NCI-H2227 (cell line): ENCODE measurements at regions not wholly inside any gene's neighbourhood (a gene's known extent, or its start where the extent isn't known, plus 50 kb on each side); places are given as distances from the start of the nearest gene placed in this dataset.
"Not testable (repeated sequence)": the region's sequence is repeated elsewhere in the genome, so short reads cannot be mapped to it uniquely, and the experiment has no call there.

Source experiments
- DNase-seq: peaks from one replicate; lab custom pipeline; 2025; ENCODE audit not compliant: unreplicated experiment; lab: John Stamatoyannopoulos, UW

DNA sequence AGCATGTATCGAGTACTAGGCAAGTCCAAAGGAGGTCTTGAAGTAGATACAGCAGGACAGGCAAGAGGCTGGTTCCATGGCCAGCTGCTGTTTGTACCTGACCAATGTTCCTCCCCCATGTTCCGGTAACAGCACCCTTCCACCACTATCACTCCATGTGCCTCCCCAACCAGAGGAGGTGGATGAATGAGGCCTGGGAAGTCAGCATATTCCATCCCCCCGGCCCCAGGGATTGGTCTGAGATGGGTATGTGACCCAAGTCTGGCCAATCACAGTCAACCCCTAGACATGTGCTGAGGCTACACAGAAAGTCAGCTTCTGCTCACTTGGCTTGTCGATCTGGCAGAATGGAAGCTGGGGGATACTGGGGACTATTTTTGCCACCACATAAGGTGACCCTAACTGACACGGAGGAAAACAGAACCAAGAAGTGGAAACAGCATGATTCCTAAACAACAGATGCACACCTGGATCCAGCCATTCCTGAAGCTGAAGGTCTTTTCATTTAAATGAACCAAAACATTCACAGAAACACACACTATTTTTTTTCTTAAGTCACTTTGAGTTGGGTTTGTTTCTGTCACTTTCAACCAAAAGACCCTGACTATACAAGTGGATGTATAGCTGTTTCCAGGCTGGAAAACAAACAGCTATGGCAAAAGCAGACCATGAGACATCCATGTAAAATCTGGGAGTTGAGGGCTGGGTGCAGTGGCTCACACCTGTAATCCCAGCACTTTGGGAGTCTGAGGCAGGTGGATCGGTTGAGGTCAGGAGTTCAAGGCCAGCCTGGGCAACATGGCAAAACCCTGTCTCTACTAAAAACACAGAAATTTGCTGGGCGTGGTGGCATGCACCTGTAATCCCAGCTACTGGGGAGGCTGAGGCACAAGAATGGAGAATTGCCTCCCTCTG is 70.4 kb upstream of the PTPN1 start:
- no peak for DNase-seq

DNA sequence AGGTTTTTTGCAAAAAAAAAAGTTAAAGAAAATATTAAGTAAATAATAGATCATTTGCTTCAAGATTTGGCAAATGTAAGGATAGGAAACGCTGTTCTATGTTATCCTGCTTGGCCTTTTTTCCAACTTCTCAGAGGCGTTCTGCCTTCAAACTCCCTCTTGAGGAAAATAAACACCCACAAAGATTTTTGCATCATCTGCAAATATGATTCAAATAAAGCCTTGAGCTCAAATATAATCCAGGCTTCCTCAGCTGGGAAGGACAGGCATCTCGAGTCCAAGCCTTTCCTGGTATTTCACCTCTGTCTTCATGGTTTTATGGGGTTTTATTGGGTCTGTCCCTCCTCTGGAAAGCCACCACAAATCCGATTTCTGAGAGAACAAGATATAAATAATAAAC is 67.7 kb upstream of the PTPN1 start:
- no peak for DNase-seq

DNA sequence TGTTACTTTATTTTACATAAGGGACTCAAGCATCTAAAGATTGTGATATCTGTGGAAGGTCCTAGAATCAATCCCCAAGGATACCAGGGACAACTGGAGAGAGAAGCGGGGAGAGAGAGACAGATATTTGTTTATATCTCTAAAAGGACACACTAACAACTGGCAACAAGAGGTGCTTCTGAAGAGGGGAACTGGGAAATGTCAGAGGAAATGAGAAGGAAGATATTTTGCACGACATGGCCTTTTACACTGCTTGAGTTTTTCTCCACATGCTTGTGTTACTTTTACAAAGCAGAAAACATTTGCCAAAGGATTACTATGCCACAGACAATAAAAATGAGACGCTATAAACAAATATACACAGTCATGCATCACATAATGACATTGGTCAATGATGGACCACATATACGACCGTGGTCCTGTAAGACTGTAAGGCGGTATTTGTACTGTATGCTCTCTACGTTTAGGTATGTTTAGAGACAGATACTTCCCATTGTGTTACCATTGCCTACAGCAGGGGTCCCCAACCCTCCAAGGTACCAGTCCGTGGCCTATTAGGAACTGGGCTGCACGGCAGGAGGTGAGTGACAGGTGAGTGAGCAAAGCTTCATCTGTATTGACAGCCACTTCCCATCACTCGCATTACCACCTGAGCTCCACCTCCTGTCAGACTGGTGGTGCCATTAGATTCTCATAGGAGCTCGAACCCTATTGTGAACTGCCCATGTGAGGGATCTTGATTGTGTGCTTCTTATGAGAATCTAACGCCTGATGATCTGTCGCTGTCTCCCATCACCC is 64.6 kb upstream of the PTPN1 start:
- no peak for DNase-seq

DNA sequence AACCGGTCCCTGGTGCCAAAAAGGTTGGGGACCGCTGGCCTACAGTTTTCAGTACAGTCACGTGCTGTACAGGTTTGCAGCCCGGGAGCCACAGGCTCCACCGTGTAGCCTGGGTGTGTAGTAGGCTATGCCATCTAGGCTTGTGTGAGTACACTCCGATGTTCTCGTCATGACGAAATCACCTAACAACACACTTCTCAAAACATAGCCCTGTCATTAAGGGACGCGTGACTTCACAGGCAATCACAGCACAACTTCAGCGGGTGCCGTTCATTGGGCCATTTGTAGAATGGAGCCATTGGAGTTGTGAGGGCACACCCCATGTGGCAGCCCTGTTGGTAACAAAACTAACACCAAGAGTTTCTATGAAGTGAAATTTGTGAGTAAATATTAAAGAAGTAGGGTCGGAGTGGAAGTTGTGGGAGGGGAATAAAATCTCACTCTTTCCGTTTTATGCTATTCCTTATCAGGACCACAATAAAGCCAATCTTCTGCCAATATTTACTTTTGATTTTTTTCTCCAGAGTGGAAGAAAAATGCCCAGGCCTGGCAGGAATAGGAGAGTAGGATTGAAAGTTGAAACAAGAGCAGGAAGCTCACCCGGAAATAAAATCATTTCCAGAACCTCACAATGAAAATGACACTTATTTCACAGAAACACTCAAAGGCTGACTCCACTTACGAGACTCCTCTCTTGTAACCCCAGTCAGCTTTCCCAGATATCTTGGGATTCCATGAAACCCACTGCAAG is 63.7 kb upstream of the PTPN1 start:
- DNase-seq = no peak

DNA sequence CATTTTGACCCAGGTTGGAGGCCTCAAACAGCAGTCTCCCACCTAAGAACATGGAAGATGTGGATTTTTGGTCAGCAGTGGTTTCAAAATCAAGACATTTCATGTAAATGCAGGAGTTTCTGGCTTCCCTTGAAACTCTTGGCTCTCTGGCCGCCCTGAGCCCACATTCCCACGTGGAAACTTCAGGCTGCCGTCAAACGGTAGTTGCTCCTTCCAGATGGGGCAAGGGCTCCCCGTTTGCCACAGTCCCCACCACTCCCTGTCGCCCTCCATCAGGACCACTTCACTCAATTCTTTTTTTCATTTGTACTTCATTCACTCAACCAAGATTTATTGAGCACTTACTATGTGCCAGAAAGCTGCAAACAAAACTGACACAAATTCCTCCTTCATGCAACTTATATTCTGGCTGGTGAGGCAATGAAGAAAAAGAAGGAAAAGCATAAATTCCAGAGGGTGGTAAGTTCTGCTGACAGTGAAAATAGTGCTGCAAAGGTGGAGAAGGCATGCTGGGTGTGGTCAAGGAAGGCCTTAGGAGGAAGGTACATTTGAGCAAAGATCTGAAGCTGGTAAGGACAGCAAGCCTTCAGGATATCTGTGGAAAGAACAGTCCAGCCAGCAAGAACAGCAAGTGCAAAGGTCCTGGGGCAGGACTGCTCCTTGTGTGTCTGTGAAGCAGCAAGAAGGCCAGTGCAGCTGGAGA is 62.9 kb upstream of the PTPN1 start:
- DNase-seq = no peak

DNA sequence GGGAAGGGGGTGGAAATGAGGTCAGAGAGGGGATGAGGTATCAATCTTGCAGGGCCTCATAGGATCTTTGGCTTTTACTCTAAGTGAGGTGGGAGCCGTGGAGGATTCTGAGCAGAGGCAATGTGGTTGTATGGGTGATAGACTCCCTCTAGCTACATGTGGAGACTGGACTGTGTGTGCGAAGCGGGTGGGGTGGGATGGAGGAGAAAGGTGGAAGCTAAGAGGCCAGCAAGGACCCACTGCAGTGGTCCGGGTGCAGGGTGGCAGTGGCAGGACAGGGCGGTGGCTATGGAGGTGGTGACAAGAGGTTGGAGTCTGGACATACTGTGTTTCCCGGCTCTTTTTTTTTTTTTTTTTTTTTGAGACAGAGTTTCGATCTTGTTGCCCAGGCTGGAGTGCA is 62.4 kb upstream of the PTPN1 start:
- no peak for DNase-seq

DNA sequence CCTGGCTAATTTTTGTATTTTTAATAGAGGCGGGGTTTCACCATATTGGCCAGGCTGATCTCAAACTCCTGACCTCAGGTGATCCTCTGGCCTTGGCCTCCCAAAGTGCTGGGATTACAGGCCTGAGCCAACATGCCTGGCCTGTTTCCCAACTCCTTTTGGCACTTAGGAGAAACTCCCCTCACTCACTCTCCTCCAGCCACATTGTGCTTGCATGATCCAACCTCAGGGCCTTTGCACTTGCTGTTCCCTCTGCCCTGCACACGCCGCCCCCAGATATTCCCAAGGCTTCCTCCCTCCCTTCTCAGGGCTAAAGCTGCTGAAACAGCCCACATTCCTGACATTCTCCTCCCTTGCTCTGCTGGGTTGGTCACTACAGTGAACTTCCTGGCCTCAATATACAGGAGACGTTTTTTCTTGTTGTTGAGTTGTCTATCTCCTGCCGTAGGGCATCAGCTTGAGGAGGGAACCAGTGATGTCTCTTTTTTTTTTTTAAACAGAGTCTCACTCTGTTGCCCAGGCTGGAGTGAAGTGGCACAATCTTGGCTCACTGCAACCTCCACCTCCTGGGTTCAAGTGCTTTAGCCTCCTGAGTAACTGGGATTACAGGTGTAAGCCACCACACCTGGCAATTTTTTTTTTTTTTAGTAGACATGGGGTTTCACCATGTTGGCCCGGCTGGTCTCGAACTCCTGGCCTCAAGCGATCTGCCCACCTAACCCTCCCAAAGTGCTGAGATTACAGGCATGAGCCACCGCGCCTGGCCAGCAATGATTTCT is 61.4 kb upstream of the PTPN1 start:
- not testable (repeated sequence) for DNase-seq

DNA sequence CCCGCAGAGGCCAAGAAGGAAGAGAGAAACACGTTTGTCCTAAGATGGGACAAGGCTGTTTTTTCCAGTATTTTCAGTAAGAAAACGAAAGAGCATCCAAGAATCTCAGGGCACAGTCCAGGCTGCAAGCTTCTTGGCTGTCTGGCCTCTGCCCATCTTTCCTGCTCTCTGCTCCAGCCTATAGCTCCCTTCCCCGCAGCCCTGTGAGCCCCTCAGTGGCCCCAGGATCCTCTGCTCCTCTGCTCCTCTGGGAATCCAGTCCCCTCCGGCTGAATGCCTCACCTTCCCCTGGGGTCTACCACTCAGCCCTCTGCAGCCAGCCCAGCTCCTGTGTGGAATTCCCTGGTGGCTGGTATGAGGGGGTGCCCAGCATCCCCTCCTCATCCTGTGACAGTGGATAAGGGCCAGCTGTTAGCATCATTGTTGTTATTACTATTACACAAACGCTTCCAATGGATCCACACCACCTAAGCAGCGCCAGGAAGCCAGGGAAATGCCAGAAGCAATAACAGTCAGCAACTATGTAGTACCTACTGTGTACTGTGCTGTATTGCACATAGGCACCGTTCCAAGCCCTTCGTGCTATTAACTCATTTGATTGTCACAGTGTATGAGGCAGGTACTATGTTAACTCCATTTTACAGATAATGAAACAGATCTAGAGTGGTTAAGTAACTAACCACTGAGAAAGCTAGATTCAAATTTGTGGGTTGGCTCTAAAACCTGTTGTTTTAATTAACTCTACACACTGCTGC is 60.3 kb upstream of the PTPN1 start:
- DNase-seq = no peak

DNA sequence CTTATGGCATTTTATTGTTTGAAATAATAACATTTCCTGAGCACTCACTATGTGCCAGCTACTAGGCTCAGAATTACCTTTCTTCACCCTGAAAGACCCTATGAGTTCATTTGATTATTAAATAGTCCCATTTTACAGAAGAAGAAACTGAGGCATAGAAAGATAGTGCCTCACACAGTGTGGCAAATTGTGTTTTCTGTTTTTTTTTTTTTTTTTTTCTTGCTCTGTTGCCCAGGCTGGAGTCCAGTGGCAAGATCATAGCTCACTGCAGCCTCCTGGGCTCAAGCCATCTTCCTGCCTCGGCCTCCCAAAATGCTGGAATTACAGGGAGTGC is 59.7 kb upstream of the PTPN1 start:
- no peak for DNase-seq

DNA sequence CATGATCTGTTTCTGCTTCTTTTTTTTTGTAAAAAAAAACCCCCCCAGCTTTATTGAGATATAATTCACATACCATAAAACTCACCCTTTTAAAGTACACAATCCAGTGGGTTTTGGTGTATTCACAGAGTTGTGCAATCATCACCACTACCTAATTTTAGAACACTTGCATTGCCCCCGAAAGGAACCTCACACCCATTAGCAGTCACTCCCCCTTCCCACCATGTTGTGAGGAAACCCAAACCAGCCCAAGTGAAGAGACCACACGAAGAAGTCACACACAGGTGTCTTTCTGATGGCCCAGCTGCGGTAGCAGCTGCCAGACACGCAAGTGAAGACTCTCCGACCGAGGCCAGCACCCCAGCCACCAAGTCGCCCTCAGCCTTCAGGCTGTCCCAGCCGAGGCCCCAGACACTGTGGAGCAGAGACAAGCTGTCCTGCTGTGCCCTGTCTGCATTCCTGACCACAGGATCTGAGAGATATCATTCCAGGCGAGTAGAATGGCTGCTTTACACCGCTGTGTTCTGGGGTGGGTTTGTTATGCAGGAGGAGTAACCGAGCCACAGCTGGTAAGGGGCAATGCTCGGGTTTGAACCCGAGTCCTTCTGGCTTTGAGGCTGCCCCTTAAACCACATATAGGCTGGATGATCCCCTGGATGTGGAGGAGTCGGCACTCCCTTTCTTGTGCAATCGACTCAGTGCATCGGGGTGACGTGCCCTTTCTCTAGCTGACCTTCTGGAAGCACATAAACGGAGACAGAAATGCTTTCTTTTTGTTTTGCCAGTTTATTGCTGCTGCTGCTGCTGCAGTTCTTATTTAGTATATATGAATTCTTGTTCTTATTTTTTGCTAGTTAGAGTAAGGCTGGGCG is 59.1 kb upstream of the PTPN1 start:
- DNase-seq = no peak

DNA sequence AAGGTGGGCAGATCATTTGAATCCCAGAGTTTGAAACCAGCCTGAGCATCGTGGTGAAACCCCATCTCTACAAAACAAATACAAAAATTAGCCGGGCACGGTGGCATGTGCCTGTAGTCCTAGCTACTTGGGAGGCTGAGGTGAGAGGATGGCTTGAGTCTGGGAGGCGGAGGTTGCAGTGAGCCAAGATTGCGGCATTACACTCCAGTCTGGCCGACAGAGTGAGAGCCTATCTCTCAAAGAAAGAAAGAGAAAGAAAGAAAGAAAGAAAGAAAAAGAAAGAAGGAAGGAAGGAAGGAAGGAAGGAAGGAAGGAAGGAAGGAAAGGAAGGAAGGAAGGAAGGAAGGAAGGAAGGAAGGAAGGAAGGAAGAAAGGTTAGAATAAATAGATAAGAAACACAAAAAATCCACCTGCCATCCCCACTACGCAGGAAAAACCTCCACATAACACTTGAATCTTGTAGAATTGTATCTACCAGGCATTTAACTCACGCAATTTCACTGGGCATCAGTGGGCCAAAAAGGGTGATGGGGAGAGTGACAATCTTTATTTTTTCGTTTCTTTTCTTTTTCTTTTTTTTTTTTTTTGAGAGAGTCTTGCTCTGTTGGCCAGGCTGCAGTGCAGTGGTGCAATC is 58.3 kb upstream of the PTPN1 start:
- DNase-seq = not testable (repeated sequence)

DNA sequence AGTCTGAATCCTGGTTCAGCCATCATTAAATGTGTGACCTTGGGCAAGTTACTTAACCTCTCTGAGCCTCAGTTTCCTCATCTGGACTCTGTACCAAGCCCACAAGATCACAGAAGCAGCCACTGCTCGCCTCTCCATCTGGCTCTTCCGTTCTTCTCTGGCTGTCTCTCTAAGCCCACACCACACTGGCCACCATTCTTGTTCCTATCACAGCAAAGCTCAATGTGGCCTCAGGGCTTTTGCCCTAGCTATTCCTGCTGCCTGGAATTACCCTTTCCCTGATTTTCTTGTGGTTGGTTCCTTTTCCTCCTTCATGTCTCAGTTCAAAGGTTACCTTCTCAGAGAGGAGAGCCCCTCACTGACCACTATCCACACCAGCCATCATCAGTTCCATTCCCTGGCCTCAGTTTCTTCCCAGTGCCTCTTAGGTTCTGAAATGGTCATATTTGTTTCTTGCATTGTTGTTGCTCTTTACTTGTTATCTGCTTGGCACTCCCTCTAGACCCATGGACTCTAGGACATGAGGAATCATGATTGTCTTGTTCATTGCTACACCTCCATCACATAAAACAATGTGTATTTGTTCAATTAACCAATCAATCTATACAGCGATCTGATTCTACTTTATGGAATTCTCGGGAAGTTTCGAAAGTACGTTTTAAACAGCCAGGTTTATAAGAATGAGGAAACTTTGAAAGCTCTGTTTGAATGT is 56.5 kb upstream of the PTPN1 start:
- DNase-seq = no peak

DNA sequence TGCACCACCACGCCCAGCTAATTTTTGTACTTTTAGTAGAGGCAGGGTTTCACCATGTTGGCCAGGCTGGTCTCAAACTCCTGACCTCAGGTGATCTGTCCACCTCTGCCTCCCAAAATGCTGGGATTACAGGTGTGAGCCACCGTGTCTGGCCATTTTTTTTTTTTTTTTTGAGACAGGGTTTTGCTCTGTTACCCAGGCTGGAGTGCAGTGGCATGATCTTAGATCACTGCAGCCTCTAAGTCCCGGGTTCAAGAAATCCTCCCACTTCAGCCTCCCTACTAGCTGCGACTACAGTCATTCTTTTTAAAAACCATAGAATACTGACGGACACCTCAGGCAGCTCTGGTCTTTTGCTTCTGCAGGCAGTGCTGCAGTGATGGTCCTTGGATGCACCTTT is 54.9 kb upstream of the PTPN1 start:
- DNase-seq = not testable (repeated sequence)

DNA sequence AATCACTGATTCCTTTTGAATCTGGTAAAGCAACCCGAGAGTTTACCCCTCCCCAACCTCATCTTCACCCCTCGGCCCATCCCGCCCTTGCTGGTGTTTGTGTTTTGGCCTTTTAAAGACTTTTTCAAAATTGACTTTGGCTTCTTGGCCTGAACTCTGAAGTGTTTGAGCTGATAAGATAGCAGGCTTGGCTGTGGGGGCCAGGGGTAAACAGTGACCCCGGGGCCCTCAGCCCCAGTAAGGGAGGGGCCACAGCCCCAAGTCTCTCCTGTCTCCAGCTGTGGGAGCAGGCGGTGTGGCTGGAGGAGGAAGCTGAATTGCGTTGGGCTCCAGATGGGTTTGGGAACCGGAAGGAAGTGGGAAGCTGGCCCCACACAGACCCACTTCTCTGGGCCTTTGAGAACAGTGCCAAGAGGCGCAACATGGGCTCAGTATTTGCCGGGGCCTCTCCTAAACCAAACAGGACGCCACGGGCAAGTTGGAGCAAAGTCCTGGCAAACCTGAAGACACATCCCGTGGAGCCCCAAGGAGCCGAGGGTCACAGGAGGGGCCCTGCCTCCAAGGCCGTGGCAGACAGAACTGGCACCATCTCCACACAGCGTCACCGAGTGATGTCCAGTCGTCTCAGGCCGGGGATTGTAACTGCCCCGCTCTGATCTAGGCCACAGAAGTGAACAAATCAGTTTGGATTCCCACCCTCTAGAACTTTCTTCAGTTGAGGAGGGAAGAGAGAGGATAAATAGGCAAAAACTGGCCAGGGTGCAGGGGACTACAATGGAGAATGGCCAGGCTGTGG is 54.3 kb upstream of the PTPN1 start:
- no peak for DNase-seq

DNA sequence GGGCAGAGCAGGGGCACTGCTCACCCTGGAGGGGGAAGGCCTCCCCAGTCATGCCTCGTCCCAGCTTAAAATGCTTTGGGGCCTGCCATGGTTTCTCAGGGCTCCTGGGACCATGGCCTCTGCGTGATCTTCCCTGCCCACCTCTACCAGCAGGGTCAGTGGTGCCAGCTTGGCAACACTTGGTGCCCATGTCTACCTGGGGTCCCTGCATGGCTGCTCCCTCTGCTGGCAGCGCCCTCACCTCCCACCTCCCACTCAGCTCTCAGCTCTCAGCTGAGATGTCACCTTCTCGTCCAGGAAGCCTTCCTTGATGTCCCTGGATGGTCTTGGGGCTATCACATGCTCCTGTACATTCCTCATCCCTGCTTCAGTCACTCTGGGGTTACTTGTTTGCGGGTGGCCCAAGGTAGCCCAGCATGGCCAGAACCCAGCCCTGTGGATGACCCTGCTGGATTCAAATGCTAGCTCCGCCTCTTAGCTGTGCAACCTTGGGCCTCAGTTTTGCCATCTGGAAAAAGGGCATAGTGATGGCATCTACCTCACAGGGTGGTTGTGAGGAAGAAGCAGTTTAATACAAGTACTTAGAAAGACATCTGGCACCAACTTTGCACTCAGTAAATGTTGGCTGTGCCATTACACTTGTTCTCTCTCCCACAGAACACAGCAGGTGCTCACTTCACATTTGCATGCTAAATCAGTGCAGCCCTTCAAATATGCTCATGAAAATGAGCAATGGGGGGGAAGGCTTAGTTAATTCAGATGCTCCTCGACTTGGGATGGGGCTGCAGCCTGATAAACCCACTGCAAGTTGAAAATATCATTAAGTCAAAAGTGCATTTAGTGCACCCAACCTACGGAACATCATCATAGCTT is 53.5 kb upstream of the PTPN1 start:
- no peak for DNase-seq
